COLO668 (cell line): ENCODE measurements at regions not wholly inside any gene's neighbourhood (a gene's known extent, or its start where the extent isn't known, plus 50 kb on each side); places are given as distances from the start of the nearest gene placed in this dataset.
"Not testable (repeated sequence)": the region's sequence is repeated elsewhere in the genome, so short reads cannot be mapped to it uniquely, and the experiment has no call there.

Experiments
- DNase-seq: peaks from one replicate; lab custom pipeline; 2025; ENCODE audit not compliant: unreplicated experiment; lab: John Stamatoyannopoulos, UW

- DNase-seq, result no peak
Measured at GRCh38 chr11:103716363-103716762, 320.1 kb upstream of the DDI1 start.

- DNase-seq, result no peak
Measured at GRCh38 chr11:103727262-103727661, 309.2 kb upstream of the DDI1 start.

- DNase-seq, result no peak
Measured at GRCh38 chr11:103729617-103730016, 306.8 kb upstream of the DDI1 start.

GRCh38 chr11:103730131-103730940, 306.1 kb upstream of the DDI1 start:
- no peak for DNase-seq

- no peak for DNase-seq
Measured at GRCh38 chr11:103731670-103732069, 304.8 kb upstream of the DDI1 start.

- no peak for DNase-seq
Measured at GRCh38 chr11:103733889-103734288, 302.6 kb upstream of the DDI1 start.

- no peak for DNase-seq
Measured at GRCh38 chr11:103735497-103736032, 300.9 kb upstream of the DDI1 start.

GRCh38 chr11:103736315-103737036, 300.0 kb upstream of the DDI1 start:
- no peak for DNase-seq

GRCh38 chr11:103737037-103737622, 299.3 kb upstream of the DDI1 start:
- DNase-seq, result no peak

GRCh38 chr11:103737747-103738146, 298.7 kb upstream of the DDI1 start:
- no peak for DNase-seq

GRCh38 chr11:103739074-103739796, 297.2 kb upstream of the DDI1 start:
- DNase-seq, result not testable (repeated sequence)

GRCh38 chr11:103744496-103745153, 291.8 kb upstream of the DDI1 start:
- DNase-seq, result no peak

GRCh38 chr11:103749158-103749557, 287.3 kb upstream of the DDI1 start:
- no peak for DNase-seq

GRCh38 chr11:103768816-103769215, 267.6 kb upstream of the DDI1 start:
- no peak for DNase-seq

GRCh38 chr11:103773059-103773458, 263.4 kb upstream of the DDI1 start:
- DNase-seq, result no peak

- no peak for DNase-seq
Measured at GRCh38 chr11:103773537-103773936, 262.9 kb upstream of the DDI1 start.

GRCh38 chr11:103779054-103779453, 257.4 kb upstream of the DDI1 start:
- no peak for DNase-seq

- no peak for DNase-seq
Measured at GRCh38 chr11:103789952-103790351, 246.5 kb upstream of the DDI1 start.

GRCh38 chr11:103792981-103793468, 243.4 kb upstream of the DDI1 start:
- DNase-seq, result no peak

GRCh38 chr11:103794262-103794661, 242.2 kb upstream of the DDI1 start:
- no peak for DNase-seq
